HG03066 (cell line): ENCODE measurements at regions not wholly inside any gene's neighbourhood (a gene's known extent, or its start where the extent isn't known, plus 50 kb on each side); places are given as distances from the start of the nearest gene placed in this dataset.

Experiments used
- ATAC-seq: cut with Tn5 transposase; IDR thresholded peaks from one replicate; pipeline ENCODE4 v1.9.1; 2021; ENCODE audit warnings: low read depth; ENCODE audit not compliant: unreplicated experiment

GRCh38 chr1:58390091-58390490 is 156.4 kb downstream of the OMA1 start:
- no peak for ATAC-seq

- no peak for ATAC-seq
These were observed 166.2 kb downstream of the OMA1 start for GRCh38 chr1:58380345-58380744.

GRCh38 chr1:58367217-58367616 is 179.3 kb downstream of the OMA1 start:
- ATAC-seq, result no peak

- no peak for ATAC-seq
These were observed 181.2 kb downstream of the OMA1 start for GRCh38 chr1:58365328-58365727.

- ATAC-seq, result no peak
These were observed 182.9 kb downstream of the OMA1 start for GRCh38 chr1:58363585-58363984.

- no peak for ATAC-seq
These were observed 185.4 kb downstream of the OMA1 start for GRCh38 chr1:58361134-58361533.

GRCh38 chr1:58358346-58358745 is 188.2 kb downstream of the OMA1 start:
- ATAC-seq, result no peak

- no peak for ATAC-seq
These were observed 190.1 kb downstream of the OMA1 start for GRCh38 chr1:58356402-58356801.

- no peak for ATAC-seq
These were observed 193.4 kb downstream of the OMA1 start for GRCh38 chr1:58353168-58353567.

- ATAC-seq, result no peak
These were observed 193.9 kb downstream of the OMA1 start for GRCh38 chr1:58352476-58353092.

- no peak for ATAC-seq
These were observed 200.5 kb downstream of the OMA1 start for GRCh38 chr1:58346036-58346355.

GRCh38 chr1:58345215-58346035 is 201.1 kb downstream of the OMA1 start:
- no peak for ATAC-seq

GRCh38 chr1:58340185-58340584 is 206.3 kb downstream of the OMA1 start:
- no peak for ATAC-seq

- ATAC-seq, result no peak
These were observed 208.4 kb downstream of the OMA1 start for GRCh38 chr1:58338081-58338480.

GRCh38 chr1:58333511-58333910 is 213.0 kb downstream of the OMA1 start:
- ATAC-seq, result no peak

GRCh38 chr1:58331156-58331555 is 215.4 kb downstream of the OMA1 start:
- no peak for ATAC-seq

- ATAC-seq, result no peak
These were observed 220.7 kb downstream of the OMA1 start for GRCh38 chr1:58325866-58326265.

- ATAC-seq, result no peak
These were observed 222.0 kb downstream of the OMA1 start for GRCh38 chr1:58324558-58324957.

- no peak for ATAC-seq
These were observed 228.1 kb downstream of the OMA1 start for GRCh38 chr1:58318157-58319005.

- no peak for ATAC-seq
These were observed 228.8 kb downstream of the OMA1 start for GRCh38 chr1:58317694-58318093.

- ATAC-seq, result no peak
These were observed 229.4 kb downstream of the OMA1 start for GRCh38 chr1:58317086-58317485.
